Prostate gland (tissue), 2 donors: ENCODE measurements at regions not wholly inside any gene's neighbourhood (a gene's known extent, or its start where the extent isn't known, plus 50 kb on each side); places are given as distances from the start of the nearest gene placed in this dataset.

Source experiments
- POLR2A ChIP-seq: fragments of 450-650 bp; IDR thresholded peaks from one replicate; pipeline ENCODE4 v1.6.1; 2016; ENCODE audit warnings: antibody characterized with exemption, mild to moderate bottlenecking
- TF ChIP-seq, protein P1 (sequence below), 4 experiments: fragments of 200-600 bp in 2 of 4; fragments of 450-650 bp in 2 of 4; sonication (generic) in 2 of 4; IDR thresholded peaks; 1 replicate in 3 of 4; 2 replicates in 1 of 4; pipeline ENCODE4 v1.5.1; 2016 to 2019; ENCODE audit warnings: antibody characterized with exemption in 4 of 4, mild to moderate bottlenecking in 2 of 4, moderate library complexity in 2 of 4

DNA sequence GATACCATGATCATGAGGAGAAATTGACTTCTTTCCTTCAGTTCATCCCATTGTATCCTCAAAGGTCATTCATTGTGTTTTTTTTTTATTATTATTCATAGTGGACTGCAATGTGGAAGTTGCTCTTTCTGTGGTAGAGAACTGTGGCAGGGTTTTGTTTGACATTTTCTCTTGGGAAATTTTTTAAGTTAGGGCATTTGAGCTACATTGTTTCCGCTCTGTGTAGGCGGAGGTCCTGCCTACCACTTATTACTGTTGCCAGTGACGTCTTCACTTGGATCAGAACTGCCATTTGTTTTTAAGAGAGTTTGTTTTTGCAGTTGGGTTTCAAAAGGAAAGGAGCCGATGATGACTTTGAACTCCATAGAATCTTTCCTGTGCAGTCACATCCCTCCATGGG is 287.4 kb upstream of the FMN2 start:
- TF ChIP-seq, protein P1, sequence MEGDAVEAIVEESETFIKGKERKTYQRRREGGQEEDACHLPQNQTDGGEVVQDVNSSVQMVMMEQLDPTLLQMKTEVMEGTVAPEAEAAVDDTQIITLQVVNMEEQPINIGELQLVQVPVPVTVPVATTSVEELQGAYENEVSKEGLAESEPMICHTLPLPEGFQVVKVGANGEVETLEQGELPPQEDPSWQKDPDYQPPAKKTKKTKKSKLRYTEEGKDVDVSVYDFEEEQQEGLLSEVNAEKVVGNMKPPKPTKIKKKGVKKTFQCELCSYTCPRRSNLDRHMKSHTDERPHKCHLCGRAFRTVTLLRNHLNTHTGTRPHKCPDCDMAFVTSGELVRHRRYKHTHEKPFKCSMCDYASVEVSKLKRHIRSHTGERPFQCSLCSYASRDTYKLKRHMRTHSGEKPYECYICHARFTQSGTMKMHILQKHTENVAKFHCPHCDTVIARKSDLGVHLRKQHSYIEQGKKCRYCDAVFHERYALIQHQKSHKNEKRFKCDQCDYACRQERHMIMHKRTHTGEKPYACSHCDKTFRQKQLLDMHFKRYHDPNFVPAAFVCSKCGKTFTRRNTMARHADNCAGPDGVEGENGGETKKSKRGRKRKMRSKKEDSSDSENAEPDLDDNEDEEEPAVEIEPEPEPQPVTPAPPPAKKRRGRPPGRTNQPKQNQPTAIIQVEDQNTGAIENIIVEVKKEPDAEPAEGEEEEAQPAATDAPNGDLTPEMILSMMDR (IDR thresholded peaks at IDR 0.05), result no peak
- TF ChIP-seq POLR2A, result no peak
